Loucy (cell line): ENCODE measurements at regions not wholly inside any gene's neighbourhood (a gene's known extent, or its start where the extent isn't known, plus 50 kb on each side); places are given as distances from the start of the nearest gene placed in this dataset.
"Not testable (repeated sequence)": the region's sequence is repeated elsewhere in the genome, so short reads cannot be mapped to it uniquely, and the experiment has no call there.

ENCODE experiments used
- H2AFZ ChIP-seq: fragments of 200-600 bp; sonication (generic); 2 replicates; pipeline ENCODE4 v1.6.0; 2016; ENCODE audit warnings: antibody characterized with exemption, mild to moderate bottlenecking, low read length, moderate library complexity
- H3F3A ChIP-seq: fragments of 200-600 bp; 2 replicates; pipeline ENCODE4 v1.6.0; 2016; ENCODE audit warnings: antibody characterized with exemption, low read depth, mild to moderate bottlenecking
- H3K27me3 ChIP-seq: fragments of 200-600 bp; sonication (generic); 2 replicates; pipeline ENCODE4 v1.6.1; 2014; ENCODE audit warnings: low read length, mild to moderate bottlenecking; ENCODE audit not compliant: insufficient read depth, poor library complexity, severe bottlenecking
- H3K36me3 ChIP-seq: fragments of 200-600 bp; sonication (generic); 2 replicates; pipeline ENCODE4 v1.6.1; 2016; ENCODE audit warnings: low read length; ENCODE audit not compliant: insufficient read depth
- H3K4me1 ChIP-seq: fragments of 200-600 bp; sonication (generic); 2 replicates; pipeline ENCODE4 v1.5.1; 2014; ENCODE audit warnings: low read length, mild to moderate bottlenecking; ENCODE audit not compliant: insufficient read depth, poor library complexity, severe bottlenecking
- H3K4me2 ChIP-seq: fragments of 200-600 bp; sonication (generic); 2 replicates; pipeline ENCODE4 v1.6.0; 2014; ENCODE audit warnings: antibody characterized with exemption, low read length, low read depth, mild to moderate bottlenecking; ENCODE audit not compliant: poor library complexity, severe bottlenecking
- H3K4me3 ChIP-seq: fragments of 200-600 bp; sonication (generic); 2 replicates; pipeline ENCODE4 v1.5.1; 2014; ENCODE audit warnings: low read length, mild to moderate bottlenecking, mixed read lengths; ENCODE audit not compliant: poor library complexity, severe bottlenecking
- H3K79me2 ChIP-seq: fragments of 200-600 bp; sonication (generic); 2 replicates; pipeline ENCODE4 v1.6.1; 2014; ENCODE audit warnings: low read length; ENCODE audit not compliant: insufficient read depth
- H3K9ac ChIP-seq: fragments of 200-600 bp; sonication (generic); 2 replicates; pipeline ENCODE4 v1.6.0; 2014; ENCODE audit warnings: mild to moderate bottlenecking, low read depth, low read length, moderate library complexity; ENCODE audit not compliant: poor library complexity, severe bottlenecking
- H3K9me2 ChIP-seq: fragments of 200-600 bp; sonication (generic); replicated peaks from 2 replicates; pipeline ENCODE4 v1.6.1; 2016; ENCODE audit warnings: low read depth, low read length, mixed read lengths
- H3K9me3 ChIP-seq: fragments of 200-600 bp; sonication (generic); 2 replicates; pipeline ENCODE4 v1.6.1; 2014; ENCODE audit warnings: mild to moderate bottlenecking, antibody characterized with exemption, low read length, low read depth; ENCODE audit not compliant: insufficient read depth
- H4K20me1 ChIP-seq: fragments of 200-600 bp; sonication (generic); 2 replicates; pipeline ENCODE4 v1.6.0; 2014; ENCODE audit warnings: antibody characterized with exemption, low read length, mild to moderate bottlenecking; ENCODE audit not compliant: insufficient read depth, poor library complexity, severe bottlenecking
- EZH2phosphoT487 ChIP-seq: fragments of 200-600 bp; IDR thresholded peaks from 2 replicates; pipeline ENCODE4 v1.6.1; 2018; ENCODE audit warnings: antibody characterized with exemption, mild to moderate bottlenecking, moderate library complexity, borderline replicate concordance
- TF ChIP-seq, protein P1 (sequence below): fragments of 200-600 bp; sonication (generic); conservative IDR thresholded peaks from 2 replicates; pipeline ENCODE4 v1.5.1; 2014; ENCODE audit warnings: mild to moderate bottlenecking, antibody characterized with exemption, low read length

DNA sequence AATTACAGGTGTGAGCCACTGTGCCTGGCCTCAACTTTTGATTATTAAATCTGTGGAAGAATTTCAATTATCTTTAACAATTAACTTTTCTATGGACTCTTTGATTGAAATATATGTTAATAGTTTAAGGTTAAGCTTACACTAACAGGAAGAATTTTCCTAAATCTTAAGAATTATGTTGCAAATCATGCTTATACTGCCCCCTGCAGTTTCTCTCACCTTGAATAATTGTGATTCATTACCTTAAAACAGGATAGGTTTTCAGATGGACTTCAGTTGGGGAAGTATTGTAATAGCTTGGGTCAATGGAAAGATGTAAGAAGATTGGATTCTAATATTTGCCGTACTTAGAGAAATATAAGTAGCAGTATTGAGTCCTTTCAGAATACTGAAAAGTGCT, 66.5 kb upstream of the NIPA1 start:
- not testable (repeated sequence) for H3K27me3 ChIP-seq, H3K79me2 ChIP-seq, H3K36me3 ChIP-seq, H3K4me3 ChIP-seq, H3F3A ChIP-seq, H2AFZ ChIP-seq, H4K20me1 ChIP-seq, H3K4me2 ChIP-seq, H3K9ac ChIP-seq, H3K9me3 ChIP-seq, H3K4me1 ChIP-seq, H3K9me2 ChIP-seq
- TF ChIP-seq, protein P1, sequence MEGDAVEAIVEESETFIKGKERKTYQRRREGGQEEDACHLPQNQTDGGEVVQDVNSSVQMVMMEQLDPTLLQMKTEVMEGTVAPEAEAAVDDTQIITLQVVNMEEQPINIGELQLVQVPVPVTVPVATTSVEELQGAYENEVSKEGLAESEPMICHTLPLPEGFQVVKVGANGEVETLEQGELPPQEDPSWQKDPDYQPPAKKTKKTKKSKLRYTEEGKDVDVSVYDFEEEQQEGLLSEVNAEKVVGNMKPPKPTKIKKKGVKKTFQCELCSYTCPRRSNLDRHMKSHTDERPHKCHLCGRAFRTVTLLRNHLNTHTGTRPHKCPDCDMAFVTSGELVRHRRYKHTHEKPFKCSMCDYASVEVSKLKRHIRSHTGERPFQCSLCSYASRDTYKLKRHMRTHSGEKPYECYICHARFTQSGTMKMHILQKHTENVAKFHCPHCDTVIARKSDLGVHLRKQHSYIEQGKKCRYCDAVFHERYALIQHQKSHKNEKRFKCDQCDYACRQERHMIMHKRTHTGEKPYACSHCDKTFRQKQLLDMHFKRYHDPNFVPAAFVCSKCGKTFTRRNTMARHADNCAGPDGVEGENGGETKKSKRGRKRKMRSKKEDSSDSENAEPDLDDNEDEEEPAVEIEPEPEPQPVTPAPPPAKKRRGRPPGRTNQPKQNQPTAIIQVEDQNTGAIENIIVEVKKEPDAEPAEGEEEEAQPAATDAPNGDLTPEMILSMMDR: peak; percentile 38; the same call in 1 of the 2 replicates

DNA sequence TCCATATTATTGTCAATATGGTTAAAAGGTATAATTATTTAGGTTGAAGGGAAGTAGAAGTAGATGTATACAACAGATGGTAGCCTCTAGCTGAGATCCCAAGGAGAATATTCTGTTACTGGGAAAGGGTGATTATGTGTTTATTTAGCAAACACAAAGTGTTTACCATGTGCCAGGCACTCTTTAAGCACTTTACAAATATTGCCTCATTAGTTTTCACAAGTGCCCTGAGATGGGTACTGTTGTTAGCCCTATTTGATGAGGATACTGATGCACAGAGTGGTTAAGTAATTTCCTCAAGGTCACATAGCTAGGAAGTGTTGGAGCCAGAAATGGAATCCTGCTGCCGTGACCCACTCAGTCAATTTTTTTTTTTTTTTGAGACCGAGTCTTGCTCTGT, 60.3 kb upstream of the NIPA1 start:
- H2AFZ ChIP-seq, H4K20me1 ChIP-seq, H3K9me3 ChIP-seq, H3K27me3 ChIP-seq, H3K4me3 ChIP-seq, H3K79me2 ChIP-seq, H3K9ac ChIP-seq, H3K4me2 ChIP-seq, H3K4me1 ChIP-seq, H3F3A ChIP-seq, H3K9me2 ChIP-seq, H3K36me3 ChIP-seq: not testable (repeated sequence)

DNA sequence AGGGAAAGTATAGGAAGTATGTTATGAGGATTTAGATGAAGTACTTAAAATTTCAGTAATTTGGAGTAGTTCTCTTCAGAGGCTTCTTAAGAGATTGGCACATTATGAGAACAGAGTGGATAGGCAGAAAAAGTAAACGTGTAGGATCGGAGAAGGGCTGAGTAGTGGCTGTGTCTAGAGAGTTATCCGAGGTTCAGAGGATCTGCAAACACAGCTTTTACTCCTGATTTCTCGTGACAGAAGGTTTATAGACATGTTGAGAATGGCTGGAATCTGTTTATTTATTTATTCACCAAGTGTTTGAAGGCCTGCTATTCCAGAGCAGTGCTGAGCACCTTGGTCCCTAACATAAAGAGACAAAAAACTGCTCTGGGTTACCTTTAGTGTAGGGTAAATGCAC, 51.4 kb upstream of the NIPA1 start:
- H2AFZ ChIP-seq, H3K9ac ChIP-seq, H3K4me2 ChIP-seq, H3K79me2 ChIP-seq, H3K27me3 ChIP-seq, H3K9me3 ChIP-seq, H3K4me1 ChIP-seq, H3F3A ChIP-seq, H3K9me2 ChIP-seq, H3K36me3 ChIP-seq, H3K4me3 ChIP-seq, H4K20me1 ChIP-seq: not testable (repeated sequence)

DNA sequence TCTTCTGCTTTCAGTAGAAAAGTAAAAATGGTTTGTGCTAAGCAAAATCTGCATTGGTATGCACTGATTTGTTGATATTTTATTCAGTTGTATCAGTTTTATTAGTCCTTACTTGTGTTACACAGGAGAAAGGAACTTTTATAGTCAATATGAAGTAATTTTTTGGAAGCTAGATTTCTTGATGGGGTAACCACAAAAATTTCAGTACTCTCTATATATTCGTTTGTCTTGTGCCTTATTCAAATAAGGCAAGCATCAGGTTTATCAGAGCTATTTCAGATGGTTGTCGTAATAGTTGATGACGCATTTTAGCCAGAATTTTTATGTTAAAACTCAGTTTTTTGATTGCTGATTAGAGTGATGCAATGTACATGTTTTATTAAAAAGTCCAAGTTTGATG, 50.7 kb upstream of the NIPA1 start:
- no peaks in the 10 kb centered on the region for H3K79me2 ChIP-seq
- no peak overlapping the region for H3K4me2 ChIP-seq
- no peaks in the 10 kb centered on the region for H3K4me1 ChIP-seq
- no peaks in the 10 kb centered on the region for H3K27me3 ChIP-seq
- TF ChIP-seq, protein P1: no peak
- TF ChIP-seq EZH2phosphoT487: no peak
- H3K9me2 ChIP-seq: no peaks in the 10 kb centered on the region
- H3K9ac ChIP-seq: no peak overlapping the region
- H3F3A ChIP-seq: no peaks in the 10 kb centered on the region
- H3K4me3 ChIP-seq: no peak overlapping the region
- no peak overlapping the region for H2AFZ ChIP-seq
- no peaks in the 10 kb centered on the region for H3K36me3 ChIP-seq
- H3K9me3 ChIP-seq: no peaks in the 10 kb centered on the region
- no peaks in the 10 kb centered on the region for H4K20me1 ChIP-seq

- H3K4me1 ChIP-seq, H3K9me3 ChIP-seq, H3K27me3 ChIP-seq, H3K4me3 ChIP-seq, H4K20me1 ChIP-seq, H3K9me2 ChIP-seq, H3K9ac ChIP-seq, H3K36me3 ChIP-seq, H3F3A ChIP-seq, H3K4me2 ChIP-seq, H2AFZ ChIP-seq, H3K79me2 ChIP-seq: not testable (repeated sequence)
Observed at GRCh38 chr15:22736200-22736599, 50.2 kb upstream of the NIPA1 start.
